K562 (cell line): ENCODE measurements at regions not wholly inside any gene's neighbourhood (a gene's known extent, or its start where the extent isn't known, plus 50 kb on each side); places are given as distances from the start of the nearest gene placed in this dataset.
A peak's percentile ranks its signal among the peaks of the same experiment; 100 is the strongest.
"Not testable (repeated sequence)": the region's sequence is repeated elsewhere in the genome, so short reads cannot be mapped to it uniquely, and the experiment has no call there.

Experiments used
- ATAC-seq: fragments of 200-7000 bp; cut with Tn5 transposase; 3 replicates; pipeline ENCODE4 v1.9.1; 2020; ENCODE audit warnings: moderate library complexity
- BruUV-seq: library from RNA; stranded (reverse); fragments of 400-500 nt; replicated peaks from 2 replicates; lab custom pipeline; 2021; lab: Mats Ljungman, UMichigan
- CTCF ChIA-PET: fragments of 300-600 bp; formaldehyde crosslinking; extraction: SDS; loops from one replicate; lab custom pipeline; 2021; ENCODE audit warnings: low intra/inter-chr PET ratio; lab: Yijun Ruan, JAX
- POLR2A ChIA-PET: fragments of 300-600, 350-650 bp; sonication (Branson Sonifier 250); formaldehyde crosslinking; extraction: SDS; loops from one replicate; lab custom pipeline; 2021; ENCODE audit warnings: antibody characterized with exemption, inconsistent platforms; lab: Yijun Ruan, JAX
- DNase-seq, 4 experiments: peaks; one replicate each; pipeline versions ENCODE4 v3.0.0 to v3.0.0-alpha.2; 2011 to 2018; ENCODE audit warnings: low spot score in 3 of 4, mixed read lengths in 3 of 4; ENCODE audit errors: extremely low read depth in 1 of 4
- FAIRE-seq: peaks from 2 replicates; lab custom pipeline; 2011; peaks lifted over from hg19 to GRCh38; lab: Jason Lieb, UNC
- H2AFZ ChIP-seq: 2 replicates; pipeline ENCODE4 v1.6.0; 2011; ENCODE audit warnings: low read depth, low read length, control low read depth, inconsistent platforms
- H3K27ac ChIP-seq: fragments of 200-600 bp; 3 replicates; pipeline ENCODE4 v1.8.0; 2011; ENCODE audit warnings: low read depth, mild to moderate bottlenecking, control low read depth, inconsistent platforms, low read length, moderate library complexity, mixed read lengths; ENCODE audit errors: extremely low read depth
- H3K27me3 ChIP-seq, 2 experiments: fragments of 300-600 bp in 1 of 2; 2 replicates in 1 of 2; 3 replicates in 1 of 2; pipeline versions ENCODE4 v1.6.0 to v1.8.0; 2011; ENCODE audit warnings: inconsistent platforms in 2 of 2, low read length in 2 of 2, mild to moderate bottlenecking in 1 of 2, mixed read lengths in 1 of 2, moderate library complexity in 1 of 2; ENCODE audit not compliant: control insufficient read depth in 2 of 2, insufficient read depth in 2 of 2
- H3K36me3 ChIP-seq: fragments of 300-600 bp; 3 replicates; pipeline ENCODE4 v1.8.0; 2011; ENCODE audit warnings: mild to moderate bottlenecking, low read length, inconsistent platforms; ENCODE audit not compliant: control insufficient read depth, insufficient read depth
- H3K4me1 ChIP-seq, 2 experiments: fragments of 200-600 bp in 1 of 2; replicated peaks in 1 of 2; 2 replicates in 1 of 2; 3 replicates in 1 of 2; pipeline versions ENCODE4 v1.5.1 to v1.8.0; 2011; ENCODE audit warnings: inconsistent platforms in 2 of 2, low read length in 2 of 2, mild to moderate bottlenecking in 1 of 2, mixed read lengths in 1 of 2, moderate library complexity in 1 of 2; ENCODE audit not compliant: control insufficient read depth in 2 of 2, insufficient read depth in 2 of 2
- H3K4me2 ChIP-seq: 2 replicates; pipeline ENCODE4 v1.6.1; 2011; ENCODE audit warnings: low read length, control low read depth, inconsistent platforms, mixed read lengths; ENCODE audit not compliant: insufficient read depth
- H3K4me3 ChIP-seq: fragments of 200-600 bp; sonication (generic), shearing (Covaris generic); 2 replicates; pipeline ENCODE4 v1.5.1; 2016; ENCODE audit warnings: control low read depth, inconsistent platforms
- H3K79me2 ChIP-seq: fragments of 200-600 bp; 3 replicates; pipeline ENCODE4 v1.8.0; 2011; ENCODE audit warnings: low read length, inconsistent platforms; ENCODE audit not compliant: control insufficient read depth, insufficient read depth
- H3K9ac ChIP-seq, 2 experiments: 2 replicates each; pipeline versions ENCODE4 v1.6.0 to v1.6.1; 2011; ENCODE audit warnings: low read depth in 2 of 2, low read length in 2 of 2, control low read depth in 1 of 2, inconsistent platforms in 1 of 2, mild to moderate bottlenecking in 1 of 2, mixed read lengths in 1 of 2; ENCODE audit not compliant: insufficient read depth in 1 of 2
- H3K9me1 ChIP-seq: one replicate; pipeline ENCODE4 v1.6.0; 2011; ENCODE audit warnings: inconsistent platforms, mild to moderate bottlenecking, low read length, moderate library complexity; ENCODE audit not compliant: control insufficient read depth, insufficient read depth
- H3K9me3 ChIP-seq: replicated peaks from 2 replicates; pipeline ENCODE4 v1.5.1; 2011; ENCODE audit warnings: low read depth, low read length, inconsistent platforms; ENCODE audit not compliant: control insufficient read depth, insufficient read depth
- H4K20me1 ChIP-seq: replicated peaks from 2 replicates; pipeline ENCODE4 v1.6.1; 2011; ENCODE audit warnings: low read length, inconsistent platforms, mixed read lengths; ENCODE audit not compliant: control insufficient read depth, insufficient read depth
- SPI1 ChIP-seq: IDR thresholded peaks from 2 replicates; pipeline ENCODE4 v1.6.1; 2011; ENCODE audit warnings: low read depth, low read length, control low read depth, borderline replicate concordance
- WGBS: fragments of 100-300 bp; shearing (Covaris generic); methylation state at CpG from one replicate; pipeline ENCODE4 v1.1.6; 2016; ENCODE audit warnings: low coverage, mixed read lengths; ENCODE audit not compliant: insufficient coverage; ENCODE audit errors: missing lambda C conversion rate; 5-methylcytosine and 5-hydroxymethylcytosine counted together
- in situ Hi-C: fragments of 300-500 bp; cut with MboI; formaldehyde crosslinking; loops from 4 replicates; pipeline ENCODE4 v1.15.0; 2018; ENCODE audit warnings: inconsistent platforms, mixed read lengths
- intact Hi-C: fragments of 100-400 bp; cut with micrococcal nuclease; formaldehyde crosslinking; loops from 2 replicates; pipeline ENCODE4 v1.14.2; 2022

DNA sequence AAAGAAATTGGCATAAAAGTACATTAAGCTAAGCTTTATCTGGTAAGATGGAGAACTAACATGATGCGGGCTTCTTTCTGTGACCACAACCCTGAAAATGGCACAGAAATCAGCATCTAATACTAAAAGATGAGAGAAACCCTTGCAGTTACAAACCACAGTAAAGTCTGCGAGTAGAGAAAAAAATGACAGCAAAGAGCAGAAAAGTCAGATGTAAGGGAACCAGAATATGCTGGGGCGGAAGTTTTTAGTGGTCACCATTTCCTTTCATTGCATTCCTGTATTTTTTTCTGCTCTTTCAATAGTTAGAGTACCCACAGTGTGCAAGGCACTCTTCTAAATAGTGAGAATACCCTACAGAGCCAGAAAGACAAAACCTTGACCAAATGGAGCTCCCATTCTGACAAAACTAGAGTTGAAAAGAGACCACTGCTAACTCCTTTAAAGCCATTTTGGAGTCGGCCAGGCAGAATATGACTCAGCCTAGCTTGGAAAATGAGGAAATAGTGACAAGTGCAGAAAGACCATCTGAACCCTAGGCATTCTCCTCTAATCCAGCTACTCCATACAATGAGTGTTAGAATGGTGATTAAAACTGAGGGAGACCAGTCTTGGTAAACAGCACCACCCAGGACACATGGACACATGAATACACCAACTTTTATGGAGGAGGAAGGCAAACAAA, 948.7 kb upstream of the FOXG1 start:
- H3K27ac ChIP-seq, ATAC-seq, POLR2A ChIA-PET, H3K9ac ChIP-seq, in situ Hi-C loops, H3K4me3 ChIP-seq, H3K36me3 ChIP-seq, H3K27me3 ChIP-seq, FAIRE-seq, H2AFZ ChIP-seq, H3K9me3 ChIP-seq, H3K4me2 ChIP-seq, intact Hi-C loops, H3K9me1 ChIP-seq, BruUV-seq, H4K20me1 ChIP-seq, H3K79me2 ChIP-seq, DNase-seq, CTCF ChIA-PET, H3K4me1 ChIP-seq: not testable (repeated sequence)
- WGBS, result 29% methylated on average over 3 of the region's 4 CpGs

DNA sequence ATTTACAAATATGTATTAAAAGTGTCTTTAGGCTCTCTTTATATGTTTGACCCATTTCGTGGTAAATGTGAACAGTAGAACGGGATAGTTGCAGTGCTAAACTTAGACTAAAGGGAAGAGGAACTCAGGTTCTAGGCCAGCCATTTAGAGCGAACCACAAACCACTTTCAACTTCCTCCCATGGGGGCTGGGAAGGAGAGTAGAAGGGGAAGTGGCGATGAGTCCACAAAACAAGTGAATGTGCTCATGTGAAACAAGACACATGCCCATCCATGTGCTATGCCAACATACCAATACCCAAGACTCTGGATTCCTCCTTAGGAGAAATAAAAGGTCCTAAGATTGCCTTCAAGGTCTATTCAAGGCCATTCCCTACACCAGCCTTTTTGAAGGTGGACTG, 940.4 kb upstream of the FOXG1 start:
- H2AFZ ChIP-seq, ATAC-seq, POLR2A ChIA-PET, BruUV-seq, H3K27me3 ChIP-seq, intact Hi-C loops, H3K4me1 ChIP-seq, H4K20me1 ChIP-seq, DNase-seq, H3K27ac ChIP-seq, CTCF ChIA-PET, H3K36me3 ChIP-seq, H3K4me3 ChIP-seq, H3K9me1 ChIP-seq, FAIRE-seq, H3K9me3 ChIP-seq, H3K79me2 ChIP-seq, in situ Hi-C loops, H3K4me2 ChIP-seq, H3K9ac ChIP-seq: not testable (repeated sequence)
- 17% methylated on average over 2 of the region's 4 CpGs for WGBS
- TF ChIP-seq SPI1, result peak; percentile 45; the same call in 1 of the 2 replicates

DNA sequence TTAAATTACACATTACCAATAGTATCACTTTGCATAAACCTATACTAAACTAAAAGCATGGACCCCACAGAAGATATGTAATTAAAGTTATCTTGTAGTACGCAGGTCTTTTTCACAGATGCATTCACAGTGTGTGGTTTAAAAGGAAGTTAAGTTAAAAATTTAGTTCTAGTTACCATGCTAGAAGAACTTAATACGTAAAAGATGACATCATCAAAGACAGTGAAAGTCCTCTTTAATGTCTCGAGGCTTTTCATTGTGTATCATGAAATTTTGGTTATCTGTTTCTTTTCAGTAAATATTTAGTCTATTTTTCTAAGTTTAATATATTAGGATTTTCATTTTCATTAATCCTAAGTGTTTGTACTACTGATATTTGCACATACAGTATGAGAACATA, 934.6 kb upstream of the FOXG1 start:
- H3K4me1 ChIP-seq, POLR2A ChIA-PET, H3K36me3 ChIP-seq, CTCF ChIA-PET, H2AFZ ChIP-seq, H3K79me2 ChIP-seq, FAIRE-seq, H3K9me3 ChIP-seq, DNase-seq, BruUV-seq, ATAC-seq, H3K9ac ChIP-seq, H3K4me2 ChIP-seq, intact Hi-C loops, H3K27me3 ChIP-seq, in situ Hi-C loops, H4K20me1 ChIP-seq, H3K27ac ChIP-seq, H3K4me3 ChIP-seq, H3K9me1 ChIP-seq: not testable (repeated sequence)
- 33% methylated on average over 2 of the region's 3 CpGs for WGBS

- H3K27ac ChIP-seq, DNase-seq, H2AFZ ChIP-seq, intact Hi-C loops, H3K9ac ChIP-seq, H4K20me1 ChIP-seq, H3K4me3 ChIP-seq, BruUV-seq, POLR2A ChIA-PET, ATAC-seq, FAIRE-seq, H3K4me2 ChIP-seq, H3K36me3 ChIP-seq, CTCF ChIA-PET, H3K9me3 ChIP-seq, H3K4me1 ChIP-seq, H3K9me1 ChIP-seq, in situ Hi-C loops, H3K27me3 ChIP-seq, H3K79me2 ChIP-seq: not testable (repeated sequence)
- WGBS, result 13% methylated on average over 4 of the region's 5 CpGs
Observed at GRCh38 chr14:27833001-27833400, 933.6 kb upstream of the FOXG1 start.
